Right lobe of liver (tissue), 4 donors: ENCODE measurements at regions not wholly inside any gene's neighbourhood (a gene's known extent, or its start where the extent isn't known, plus 50 kb on each side); places are given as distances from the start of the nearest gene placed in this dataset.

Source experiments
- POLR2A ChIP-seq: fragments of 450-650 bp; IDR thresholded peaks from one replicate; pipeline ENCODE4 v1.6.1; 2017; ENCODE audit warnings: antibody characterized with exemption, mild to moderate bottlenecking
- TF ChIP-seq, protein P1 (sequence below), 4 donors: fragments of 200-600 bp in 3 of 4; fragments of 450-650 bp in 1 of 4; IDR thresholded peaks; one replicate each; pipeline versions ENCODE4 v1.5.1 to v1.8.0; 2016 to 2022; ENCODE audit warnings: antibody characterized with exemption in 4 of 4, mild to moderate bottlenecking in 2 of 4
- donor health status: DM: no; HTN: no; CAD: no.
- donor health status: DM: no; HTN: no; CAD: no.
- donor health status: DM: no; HTN: yes; CAD: no.

DNA sequence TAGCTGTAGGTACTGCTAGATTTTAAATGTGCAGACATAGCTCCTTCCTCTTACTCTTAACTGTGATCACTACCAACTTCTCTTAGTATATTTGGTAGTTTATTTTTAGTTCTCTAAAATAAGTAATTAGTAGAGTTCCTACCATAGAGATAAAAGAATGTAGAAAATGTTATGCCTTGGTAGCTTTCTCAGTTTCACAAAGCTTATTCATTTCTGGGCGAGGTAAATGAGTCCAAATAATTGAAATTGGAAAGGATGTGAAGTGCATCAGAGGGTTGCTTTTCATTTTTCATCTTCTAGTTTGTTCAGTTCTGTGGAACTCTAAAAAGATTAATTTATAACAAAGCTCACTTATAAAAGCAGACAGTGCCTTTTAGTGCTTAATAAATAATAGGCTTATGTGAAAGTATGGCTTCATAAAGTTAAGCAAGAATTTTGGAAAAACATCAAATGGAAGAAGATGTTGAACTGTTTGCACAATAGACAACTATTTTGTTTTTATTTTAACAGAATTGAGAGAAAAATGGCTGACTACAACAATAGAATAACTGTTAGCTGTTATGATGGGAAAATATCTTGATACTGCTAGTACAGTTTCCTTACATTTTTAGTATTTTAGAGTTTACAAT lies 303.7 kb downstream of the UTRN start:
- TF ChIP-seq POLR2A: no peak
- TF ChIP-seq, protein P1, sequence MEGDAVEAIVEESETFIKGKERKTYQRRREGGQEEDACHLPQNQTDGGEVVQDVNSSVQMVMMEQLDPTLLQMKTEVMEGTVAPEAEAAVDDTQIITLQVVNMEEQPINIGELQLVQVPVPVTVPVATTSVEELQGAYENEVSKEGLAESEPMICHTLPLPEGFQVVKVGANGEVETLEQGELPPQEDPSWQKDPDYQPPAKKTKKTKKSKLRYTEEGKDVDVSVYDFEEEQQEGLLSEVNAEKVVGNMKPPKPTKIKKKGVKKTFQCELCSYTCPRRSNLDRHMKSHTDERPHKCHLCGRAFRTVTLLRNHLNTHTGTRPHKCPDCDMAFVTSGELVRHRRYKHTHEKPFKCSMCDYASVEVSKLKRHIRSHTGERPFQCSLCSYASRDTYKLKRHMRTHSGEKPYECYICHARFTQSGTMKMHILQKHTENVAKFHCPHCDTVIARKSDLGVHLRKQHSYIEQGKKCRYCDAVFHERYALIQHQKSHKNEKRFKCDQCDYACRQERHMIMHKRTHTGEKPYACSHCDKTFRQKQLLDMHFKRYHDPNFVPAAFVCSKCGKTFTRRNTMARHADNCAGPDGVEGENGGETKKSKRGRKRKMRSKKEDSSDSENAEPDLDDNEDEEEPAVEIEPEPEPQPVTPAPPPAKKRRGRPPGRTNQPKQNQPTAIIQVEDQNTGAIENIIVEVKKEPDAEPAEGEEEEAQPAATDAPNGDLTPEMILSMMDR (IDR thresholded peaks at IDR 0.05): no peak
